GM18907 (cell line): ENCODE measurements at regions not wholly inside any gene's neighbourhood (a gene's known extent, or its start where the extent isn't known, plus 50 kb on each side); places are given as distances from the start of the nearest gene placed in this dataset.

Source experiments
- ATAC-seq: cut with Tn5 transposase; IDR thresholded peaks from one replicate; pipeline ENCODE4 v1.9.1; 2021; ENCODE audit warnings: mild to moderate bottlenecking, moderate library complexity; ENCODE audit not compliant: unreplicated experiment

GRCh38 chr18:67710639-67711038 is 194.1 kb upstream of the DSEL start:
- ATAC-seq = no peak

DNA sequence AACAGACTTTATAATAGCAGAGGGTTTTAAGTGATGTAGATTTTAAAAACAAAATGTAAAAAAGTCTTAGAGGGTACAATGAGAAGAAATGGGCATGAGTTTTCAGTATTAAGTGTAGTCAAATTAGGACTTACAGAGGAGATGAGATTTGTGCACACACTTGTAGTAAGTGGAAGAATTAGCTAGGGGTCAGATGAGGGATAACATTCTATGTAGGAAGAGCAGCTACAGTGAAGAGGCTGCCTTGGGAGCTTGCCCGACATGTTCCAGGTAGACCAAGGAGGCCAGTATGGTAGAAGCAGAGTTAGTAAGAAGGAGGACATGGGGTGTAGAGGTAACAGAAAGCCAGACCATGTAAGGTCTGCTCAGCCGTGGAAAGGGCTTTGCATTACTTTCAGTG is 189.2 kb upstream of the DSEL start:
- no peak for ATAC-seq

DNA sequence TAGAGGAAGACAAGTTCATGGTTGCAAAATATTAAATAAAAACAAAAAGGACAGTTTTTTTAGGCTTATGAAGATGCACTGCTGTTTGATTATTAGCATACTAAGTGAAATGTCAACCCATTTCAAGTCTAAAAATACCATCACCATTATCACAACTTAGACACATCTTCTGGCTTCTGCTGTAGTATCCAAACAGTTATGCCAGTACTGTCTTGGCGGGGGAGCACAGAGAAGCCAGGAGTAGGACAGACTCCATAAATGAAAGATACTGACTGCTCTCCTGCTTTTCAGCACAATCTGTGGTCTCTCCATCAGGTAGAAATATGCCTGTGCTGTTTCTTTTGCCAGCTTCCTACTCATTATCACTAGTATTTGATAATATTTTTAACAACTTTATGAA is 179.2 kb upstream of the DSEL start:
- ATAC-seq = no peak

- ATAC-seq = no peak
Measured at GRCh38 chr18:67694787-67695186, 178.3 kb upstream of the DSEL start.

GRCh38 chr18:67692811-67693210 is 176.3 kb upstream of the DSEL start:
- ATAC-seq = no peak

DNA sequence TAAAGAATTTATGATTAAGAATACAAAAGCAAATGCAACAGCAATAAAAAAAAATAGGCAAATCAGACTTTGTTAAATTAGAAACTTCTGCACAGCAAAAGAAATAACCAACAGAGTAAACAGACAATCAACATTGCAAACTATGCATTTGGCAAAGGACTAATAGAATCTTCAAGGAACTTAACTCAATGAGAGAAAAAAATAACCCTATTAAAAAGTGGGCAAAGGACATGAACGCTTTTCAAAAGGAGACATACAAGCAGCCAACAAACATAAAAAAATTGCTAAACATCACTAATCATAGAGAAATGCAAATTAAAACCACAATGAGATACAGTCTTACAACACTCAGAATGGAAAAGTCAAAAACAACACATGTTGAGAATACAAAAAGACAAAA is 166.0 kb upstream of the DSEL start:
- no peak for ATAC-seq

GRCh38 chr18:67677489-67677888 is 161.0 kb upstream of the DSEL start:
- no peak for ATAC-seq

GRCh38 chr18:67672716-67673115 is 156.2 kb upstream of the DSEL start:
- ATAC-seq = no peak

GRCh38 chr18:67672155-67672554 is 155.6 kb upstream of the DSEL start:
- ATAC-seq = no peak

DNA sequence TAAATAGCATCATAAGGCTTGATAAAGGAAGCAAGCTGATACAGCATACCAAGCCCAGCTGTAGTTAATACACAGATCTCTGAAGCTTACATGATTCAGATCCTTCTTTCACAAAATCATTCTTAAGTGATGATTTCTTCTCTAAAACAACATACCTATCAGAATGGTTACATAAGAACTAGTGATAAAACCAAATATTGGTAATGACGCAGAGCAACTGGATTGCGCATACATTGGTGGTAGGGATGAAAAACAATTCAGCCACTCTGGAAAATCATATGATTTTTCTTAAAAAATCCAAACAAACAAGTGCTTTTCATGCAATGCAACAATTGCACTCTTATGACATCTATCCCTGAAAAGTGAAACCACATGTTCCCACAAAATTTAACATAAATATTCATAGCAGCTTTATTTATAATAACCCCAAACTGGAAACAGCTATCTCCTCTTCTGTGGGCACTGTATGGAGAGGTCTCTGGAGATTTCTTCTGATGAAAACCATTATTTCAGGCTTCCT is 153.6 kb upstream of the DSEL start:
- no peak for ATAC-seq

- no peak for ATAC-seq
Measured at GRCh38 chr18:67665266-67665665, 148.7 kb upstream of the DSEL start.

DNA sequence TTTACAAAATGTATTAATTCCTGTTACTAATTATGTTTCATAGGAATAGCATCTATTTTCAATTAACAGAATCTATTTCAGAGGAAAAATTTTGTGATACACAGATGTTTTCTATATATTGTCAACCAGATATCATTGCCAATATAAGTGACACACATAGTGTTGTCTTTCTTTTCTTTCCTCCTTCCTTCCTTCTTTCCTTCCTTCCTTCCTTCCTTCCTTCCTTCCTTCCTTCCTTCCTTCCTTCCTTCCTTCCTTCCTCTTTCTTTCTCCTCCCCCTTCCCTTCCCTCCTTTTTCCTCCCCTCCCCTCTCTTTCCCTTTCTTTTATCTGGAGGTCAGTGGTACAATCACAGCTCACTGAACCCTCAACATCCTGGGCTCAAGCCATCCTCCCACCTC is 146.5 kb upstream of the DSEL start:
- no peak for ATAC-seq

DNA sequence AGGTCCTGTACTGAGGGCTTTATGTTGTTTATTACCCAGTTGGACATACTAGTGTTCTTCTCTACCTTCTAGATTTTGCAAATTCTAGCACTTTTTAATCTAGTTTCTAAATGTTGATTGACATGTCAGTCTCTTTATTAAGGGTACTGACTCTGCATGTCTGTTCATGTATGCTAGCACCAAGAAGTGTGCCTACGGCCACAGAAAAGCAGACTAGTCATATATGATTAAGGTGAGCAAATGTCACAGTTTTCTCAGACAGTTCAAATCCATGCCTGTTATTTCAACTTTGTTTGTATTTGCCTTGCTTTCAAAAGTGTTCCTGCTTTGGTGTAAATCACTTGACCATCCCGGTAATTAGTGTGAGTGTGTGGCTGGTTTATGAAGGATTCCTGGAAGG is 145.0 kb upstream of the DSEL start:
- ATAC-seq = no peak

DNA sequence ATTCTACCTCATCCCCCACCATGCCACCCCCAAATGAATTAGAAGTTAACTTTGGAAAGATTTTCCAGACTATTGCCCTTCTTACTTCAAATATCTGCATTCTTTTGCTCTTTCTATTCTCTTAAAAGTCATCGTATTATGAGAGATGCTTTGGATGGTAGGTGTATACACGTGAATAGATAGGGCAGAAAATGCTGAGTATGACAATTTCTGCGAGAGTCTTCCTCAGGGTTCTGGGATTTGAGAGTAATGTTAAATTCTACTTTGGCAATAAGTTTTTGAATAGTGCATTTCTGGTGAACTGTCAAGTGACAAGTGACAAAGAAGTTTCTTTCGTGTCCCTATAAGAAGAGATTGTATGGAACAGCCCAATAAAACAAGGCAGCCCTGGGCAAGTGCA is 137.6 kb upstream of the DSEL start:
- no peak for ATAC-seq

GRCh38 chr18:67652288-67652687 is 135.8 kb upstream of the DSEL start:
- ATAC-seq = no peak

- ATAC-seq = no peak
Measured at GRCh38 chr18:67651438-67651837, 134.9 kb upstream of the DSEL start.

DNA sequence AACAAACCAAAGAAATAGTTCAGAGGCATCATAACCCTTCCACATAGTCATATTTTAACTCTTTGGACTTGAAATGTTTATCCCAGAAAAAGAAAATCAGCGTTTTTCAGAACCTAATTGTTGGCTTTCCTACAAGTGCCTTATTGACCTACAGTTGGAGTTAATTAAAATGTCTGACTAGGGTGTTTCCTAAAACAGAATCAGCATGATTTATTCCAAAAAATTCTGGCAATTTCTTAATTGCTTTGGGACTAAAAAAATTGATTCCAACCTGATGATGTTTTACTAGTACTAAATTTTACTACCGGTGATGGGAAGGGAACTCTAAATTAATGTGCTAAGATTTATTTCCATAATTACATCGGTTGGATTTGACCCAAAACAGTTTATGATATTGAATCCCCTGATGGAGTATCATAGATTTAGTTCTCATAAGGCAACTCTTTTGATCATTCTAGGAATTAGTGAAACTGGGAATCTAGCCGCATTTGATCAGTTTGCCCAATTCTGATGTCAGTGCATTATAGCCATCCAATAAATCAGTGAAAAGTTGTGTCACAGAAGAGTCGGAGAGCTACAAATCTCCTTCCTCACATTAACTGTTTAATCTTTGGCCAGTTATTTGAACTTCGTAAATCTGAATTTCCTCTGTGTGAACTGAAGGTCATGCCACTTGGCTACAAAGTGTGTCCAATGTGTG is 134.3 kb upstream of the DSEL start:
- no peak for ATAC-seq

DNA sequence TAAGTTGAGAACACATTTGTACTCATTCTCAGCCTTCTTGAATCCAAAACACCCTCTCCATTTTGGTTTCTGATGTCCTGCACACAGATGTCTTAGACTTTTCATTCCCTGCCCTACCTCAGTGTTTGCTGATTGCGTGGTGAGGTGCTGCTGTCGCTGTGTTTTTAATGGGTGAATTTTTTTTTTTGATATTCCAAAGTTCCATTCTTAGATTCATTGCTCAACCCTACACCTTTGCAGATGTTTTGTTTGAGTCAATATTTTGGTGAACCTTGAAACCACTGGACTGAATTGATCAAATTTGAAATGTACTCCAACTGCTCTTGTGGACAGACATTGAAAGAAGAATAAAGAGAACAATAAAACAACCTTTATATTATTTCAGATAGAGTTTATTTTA is 130.4 kb upstream of the DSEL start:
- no peak for ATAC-seq

DNA sequence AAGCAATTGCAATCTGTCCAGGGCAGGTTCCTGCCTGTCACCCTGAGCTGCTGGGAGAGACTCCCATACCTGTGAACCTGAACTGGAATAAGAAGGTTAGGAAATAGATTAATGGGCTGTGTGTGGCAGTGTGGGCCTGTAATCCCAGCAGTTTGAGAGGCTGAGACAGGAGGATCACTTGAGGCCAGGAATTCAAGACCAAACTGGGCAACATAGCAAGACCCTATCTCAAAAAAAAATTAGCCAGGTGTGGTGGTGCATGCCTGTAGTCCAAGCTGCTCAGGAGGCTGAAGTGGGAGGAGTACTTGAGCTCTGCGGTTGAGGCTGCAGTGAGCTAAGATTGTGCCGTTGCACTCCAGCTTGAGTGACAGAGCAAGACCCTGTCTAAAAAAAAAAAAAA is 127.7 kb upstream of the DSEL start:
- no peak for ATAC-seq

DNA sequence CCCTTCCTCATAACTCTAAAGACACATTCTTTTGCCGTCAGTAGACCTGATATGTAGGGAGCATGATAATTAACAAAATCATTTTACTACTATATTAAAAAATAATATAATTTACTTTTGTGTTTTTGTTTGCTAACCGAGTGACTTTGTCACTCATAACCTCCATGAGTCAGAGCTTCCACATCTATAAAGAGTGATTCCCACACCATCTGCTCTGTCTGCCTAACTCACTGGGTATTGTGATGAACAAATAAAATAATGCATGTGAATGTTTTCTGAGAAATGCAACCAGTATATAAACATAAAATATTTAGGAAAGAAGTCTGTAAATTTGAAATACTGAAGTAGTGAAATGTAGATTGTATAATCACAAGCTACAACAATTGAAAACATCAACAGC is 123.4 kb upstream of the DSEL start:
- ATAC-seq = no peak

DNA sequence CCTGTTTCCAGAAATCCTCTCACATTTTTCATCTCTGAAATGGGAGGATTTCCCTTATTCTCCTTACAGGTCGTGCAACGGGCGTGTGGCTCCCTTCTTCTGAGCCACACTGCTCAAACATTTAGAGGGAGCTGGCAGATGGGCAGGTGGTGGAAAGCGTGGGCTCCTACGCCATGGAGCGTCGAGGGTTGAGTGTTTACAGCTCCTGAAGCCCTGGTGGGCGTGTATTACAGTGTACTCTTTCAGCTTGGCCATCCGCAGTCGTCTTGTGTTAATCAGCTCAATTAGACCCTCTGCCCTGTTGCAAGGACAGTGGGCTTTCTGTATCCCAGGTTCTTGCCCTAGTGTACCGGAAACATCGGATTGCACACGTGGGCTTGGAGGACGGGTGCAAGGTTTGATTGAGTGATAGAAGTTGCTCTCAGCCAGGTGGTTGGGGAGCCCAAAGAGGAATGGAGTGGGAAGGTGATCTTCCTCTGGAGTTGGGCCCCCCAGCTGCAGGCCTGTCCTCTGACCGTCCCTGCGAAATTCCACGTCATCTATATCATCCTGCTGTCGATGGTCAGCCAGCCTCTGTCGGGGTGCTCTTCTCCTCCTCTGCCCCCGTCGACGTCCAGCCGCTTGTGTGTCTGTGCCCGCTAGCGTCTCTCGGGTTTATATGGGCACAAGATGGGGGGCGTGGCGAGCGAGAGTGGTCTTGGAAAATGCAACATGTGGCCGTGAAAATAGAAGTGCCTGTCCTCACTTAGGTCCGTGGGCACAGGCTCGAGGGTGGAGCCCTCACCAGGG is 120.3 kb upstream of the DSEL start:
- no peak for ATAC-seq

- no peak for ATAC-seq
Measured at GRCh38 chr18:67634631-67635338, 118.3 kb upstream of the DSEL start.
